Astrocyte (in vitro differentiated cells and primary cell): ENCODE measurements at regions not wholly inside any gene's neighbourhood (a gene's known extent, or its start where the extent isn't known, plus 50 kb on each side); places are given as distances from the start of the nearest gene placed in this dataset.

Experiments
- DNase-seq: peaks from one replicate; pipeline ENCODE4 v3.0.0-alpha.2; 2010; ENCODE audit warnings: low read depth
- FAIRE-seq: peaks from 2 replicates; lab custom pipeline; 2011; peaks lifted over from hg19 to GRCh38; lab: Jason Lieb, UNC
- H2AFZ ChIP-seq: 2 replicates; pipeline ENCODE4 v1.6.0; 2012; ENCODE audit warnings: low read depth, low read length, inconsistent platforms
- H3K27ac ChIP-seq: 2 replicates; pipeline ENCODE4 v1.5.1; 2011; ENCODE audit warnings: low read depth, low read length, inconsistent platforms
- H3K27me3 ChIP-seq: 2 replicates; pipeline ENCODE4 v1.6.0; 2011; ENCODE audit warnings: low read length, inconsistent platforms; ENCODE audit not compliant: insufficient read depth
- H3K36me3 ChIP-seq: 2 replicates; pipeline ENCODE4 v1.5.1; 2011; ENCODE audit warnings: low read length, inconsistent platforms; ENCODE audit not compliant: insufficient read depth
- H3K4me1 ChIP-seq: 2 replicates; pipeline ENCODE4 v1.5.1; 2011; ENCODE audit warnings: low read length, inconsistent platforms; ENCODE audit not compliant: insufficient read depth
- H3K4me2 ChIP-seq: 2 replicates; pipeline ENCODE4 v1.6.0; 2012; ENCODE audit warnings: low read length, inconsistent platforms
- H3K4me3 ChIP-seq: 2 replicates; pipeline ENCODE4 v1.5.1; 2011; ENCODE audit warnings: low read depth, mild to moderate bottlenecking, low read length, inconsistent platforms; ENCODE audit not compliant: insufficient read depth
- H3K79me2 ChIP-seq: 2 replicates; pipeline ENCODE4 v1.6.0; 2012; ENCODE audit warnings: mild to moderate bottlenecking, low read length, inconsistent platforms; ENCODE audit not compliant: insufficient read depth
- H3K9ac ChIP-seq: 2 replicates; pipeline ENCODE4 v1.6.0; 2012; ENCODE audit warnings: mild to moderate bottlenecking, low read length, inconsistent platforms
- H3K9me3 ChIP-seq: 2 replicates; pipeline ENCODE4 v1.5.1; 2012; ENCODE audit warnings: low read depth, mild to moderate bottlenecking, low read length, inconsistent platforms; ENCODE audit not compliant: insufficient read depth
- H4K20me1 ChIP-seq: 2 replicates; pipeline ENCODE4 v1.6.0; 2012; ENCODE audit warnings: low read length, inconsistent platforms; ENCODE audit not compliant: insufficient read depth
- H3K27ac Mint-ChIP-seq: one replicate; pipeline ENCODE4 v1.8.0; 2021; ENCODE audit warnings: mild to moderate bottlenecking, mixed read lengths; ENCODE audit not compliant: unreplicated experiment
- H3K27me3 Mint-ChIP-seq: one replicate; pipeline ENCODE4 v1.8.0; 2021; ENCODE audit warnings: low read depth, mixed read lengths; ENCODE audit not compliant: unreplicated experiment
- H3K36me3 Mint-ChIP-seq: one replicate; pipeline ENCODE4 v1.8.0; 2021; ENCODE audit warnings: low read depth, mixed read lengths; ENCODE audit not compliant: unreplicated experiment
- H3K4me1 Mint-ChIP-seq: one replicate; pipeline ENCODE4 v1.8.0; 2021; ENCODE audit warnings: low read depth, mixed read lengths; ENCODE audit not compliant: unreplicated experiment
- H3K4me3 Mint-ChIP-seq: one replicate; pipeline ENCODE4 v1.8.0; 2021; ENCODE audit warnings: mild to moderate bottlenecking, moderate library complexity, mixed read lengths; ENCODE audit not compliant: unreplicated experiment
- H3K9me3 Mint-ChIP-seq: one replicate; pipeline ENCODE4 v1.8.0; 2021; ENCODE audit warnings: mild to moderate bottlenecking, mixed read lengths; ENCODE audit not compliant: unreplicated experiment
- CTCF ChIP-seq: IDR thresholded peaks from 2 replicates; pipeline ENCODE4 v1.5.1; 2011; ENCODE audit warnings: low read depth, mild to moderate bottlenecking, inconsistent platforms, low read length, moderate library complexity; ENCODE audit not compliant: insufficient read depth
- EZH2 ChIP-seq: IDR thresholded peaks from 2 replicates; pipeline ENCODE4 v1.6.1; 2012; ENCODE audit warnings: mild to moderate bottlenecking, low read length, inconsistent platforms; ENCODE audit not compliant: insufficient read depth

GRCh38 chr20:37615340-37616109 is 78.3 kb upstream of the CTNNBL1 start:
- no peak for FAIRE-seq
- Histone ChIP-seq H3K9ac (no peak overlapping the region), H2AFZ (no peak overlapping the region), H3K4me3 (no peak overlapping the region), H3K9me3 (no peaks in the 10 kb centered on the region), H3K4me1 (no peaks in the 10 kb centered on the region), H3K4me2 (no peak overlapping the region), H3K36me3 (no peaks in the 10 kb centered on the region), H3K27me3 (peaks cover 11% of the 10 kb centered on the region), H4K20me1 (no peaks in the 10 kb centered on the region), H3K79me2 (no peaks in the 10 kb centered on the region), H3K27ac (no peak overlapping the region)
- no peak overlapping the region for H3K27ac Mint-ChIP-seq
- no peaks in the 10 kb centered on the region for H3K4me1 Mint-ChIP-seq
- H3K27me3 Mint-ChIP-seq, result peaks cover 47% of the 10 kb centered on the region
- H3K36me3 Mint-ChIP-seq, result no peaks in the 10 kb centered on the region
- DNase-seq, result peak; percentile 8
- peaks cover 7% of the 10 kb centered on the region for H3K9me3 Mint-ChIP-seq
- no peak overlapping the region for H3K4me3 Mint-ChIP-seq
- TF ChIP-seq EZH2 (no peak), CTCF (peak; percentile 33)

- no peak for FAIRE-seq
These were observed 82.0 kb upstream of the CTNNBL1 start for GRCh38 chr20:37611852-37612251.

GRCh38 chr20:37611346-37611745 is 82.5 kb upstream of the CTNNBL1 start:
- Mint-ChIP-seq H3K4me1 (no peaks in the 10 kb centered on the region), H3K36me3 (no peaks in the 10 kb centered on the region), H3K9me3 (peaks cover 6% of the 10 kb centered on the region), H3K27me3 (peaks cover 30% of the 10 kb centered on the region), H3K27ac (no peak overlapping the region), H3K4me3 (no peak overlapping the region)
- FAIRE-seq, result no peak
- Histone ChIP-seq H3K36me3 (no peaks in the 10 kb centered on the region), H3K4me1 (no peaks in the 10 kb centered on the region), H4K20me1 (no peaks in the 10 kb centered on the region), H3K4me3 (no peak overlapping the region), H2AFZ (no peak overlapping the region), H3K27ac (no peak overlapping the region), H3K4me2 (no peak overlapping the region), H3K9me3 (no peaks in the 10 kb centered on the region), H3K9ac (no peak overlapping the region), H3K27me3 (peaks cover 4% of the 10 kb centered on the region), H3K79me2 (no peaks in the 10 kb centered on the region)
- DNase-seq, result no peak
- TF ChIP-seq CTCF, result no peak
- TF ChIP-seq EZH2, result no peak

More at GRCh38 chr20:37611852-37612251, 82.0 kb upstream of the CTNNBL1 start:
- Histone ChIP-seq H3K4me1 (no peaks in the 10 kb centered on the region), H3K36me3 (no peaks in the 10 kb centered on the region), H3K9ac (no peak overlapping the region), H3K9me3 (no peaks in the 10 kb centered on the region), H2AFZ (no peak overlapping the region), H3K27me3 (peaks cover 4% of the 10 kb centered on the region), H3K79me2 (no peaks in the 10 kb centered on the region), H3K4me3 (no peak overlapping the region), H4K20me1 (no peaks in the 10 kb centered on the region), H3K27ac (no peak overlapping the region), H3K4me2 (no peak overlapping the region)
- H3K4me1 Mint-ChIP-seq, result no peaks in the 10 kb centered on the region
- no peak overlapping the region for H3K4me3 Mint-ChIP-seq
- no peak for TF ChIP-seq EZH2
- H3K27ac Mint-ChIP-seq, result no peak overlapping the region
- H3K27me3 Mint-ChIP-seq, result peaks cover 30% of the 10 kb centered on the region
- DNase-seq, result no peak
- peaks cover 6% of the 10 kb centered on the region for H3K9me3 Mint-ChIP-seq
- no peaks in the 10 kb centered on the region for H3K36me3 Mint-ChIP-seq
